HG03095 (cell line): ENCODE measurements at regions not wholly inside any gene's neighbourhood (a gene's known extent, or its start where the extent isn't known, plus 50 kb on each side); places are given as distances from the start of the nearest gene placed in this dataset.

Source experiments
- ATAC-seq: cut with Tn5 transposase; IDR thresholded peaks from one replicate; pipeline ENCODE4 v1.9.1; 2021; ENCODE audit warnings: moderate library complexity; ENCODE audit not compliant: unreplicated experiment

GRCh38 chr5:2278825-2279456 is 396.2 kb upstream of the IRX4 start:
- no peak for ATAC-seq

- ATAC-seq, result no peak
These were observed 395.2 kb upstream of the IRX4 start for GRCh38 chr5:2277886-2278285.

GRCh38 chr5:2276101-2276500 is 393.4 kb upstream of the IRX4 start:
- no peak for ATAC-seq

- ATAC-seq, result no peak
These were observed 390.0 kb upstream of the IRX4 start for GRCh38 chr5:2272755-2273154.

- ATAC-seq, result no peak
These were observed 389.3 kb upstream of the IRX4 start for GRCh38 chr5:2272039-2272438.

- no peak for ATAC-seq
These were observed 388.6 kb upstream of the IRX4 start for GRCh38 chr5:2271316-2271715.

GRCh38 chr5:2270467-2270866 is 387.7 kb upstream of the IRX4 start:
- no peak for ATAC-seq

GRCh38 chr5:2269656-2270055 is 386.9 kb upstream of the IRX4 start:
- no peak for ATAC-seq

GRCh38 chr5:2267991-2268390 is 385.3 kb upstream of the IRX4 start:
- ATAC-seq, result no peak

- no peak for ATAC-seq
These were observed 384.0 kb upstream of the IRX4 start for GRCh38 chr5:2266641-2267240.

GRCh38 chr5:2265341-2265740 is 382.6 kb upstream of the IRX4 start:
- no peak for ATAC-seq

- ATAC-seq, result no peak
These were observed 381.0 kb upstream of the IRX4 start for GRCh38 chr5:2263763-2264162.

GRCh38 chr5:2262620-2263019 is 379.9 kb upstream of the IRX4 start:
- ATAC-seq, result no peak

- no peak for ATAC-seq
These were observed 378.4 kb upstream of the IRX4 start for GRCh38 chr5:2261004-2261703.

- ATAC-seq, result no peak
These were observed 377.7 kb upstream of the IRX4 start for GRCh38 chr5:2260211-2261003.

GRCh38 chr5:2259494-2260107 is 376.9 kb upstream of the IRX4 start:
- no peak for ATAC-seq

- no peak for ATAC-seq
These were observed 376.1 kb upstream of the IRX4 start for GRCh38 chr5:2258861-2259260.

- no peak for ATAC-seq
These were observed 374.9 kb upstream of the IRX4 start for GRCh38 chr5:2257326-2258244.

GRCh38 chr5:2256691-2257280 is 374.1 kb upstream of the IRX4 start:
- no peak for ATAC-seq
